ENCODE measurements at regions not wholly inside any gene's neighbourhood (a gene's known extent, or its start where the extent isn't known, plus 50 kb on each side); places are given as distances from the start of the nearest gene placed in this dataset.
"Not testable (repeated sequence)": the region's sequence is repeated elsewhere in the genome, so short reads cannot be mapped to it uniquely, and the experiment has no call there.

GRCh38 chr2:34174506-34174905 is 575.4 kb upstream of the FAM98A start:
- CTCF ChIA-PET, result no interaction called here
- Mint-ChIP-seq H3K27ac (no peak overlapping the region), H3K9me3 (peaks cover 7% of the 10 kb centered on the region), H3K27me3 (no peaks in the 10 kb centered on the region), H3K4me1 (no peaks in the 10 kb centered on the region), H3K36me3 (ENCODE audit: low read depth) (no peaks in the 10 kb centered on the region), H3K4me3 (no peak overlapping the region)
- DNase-seq, result no peak
- POLR2A ChIA-PET, result no interaction called here

DNA sequence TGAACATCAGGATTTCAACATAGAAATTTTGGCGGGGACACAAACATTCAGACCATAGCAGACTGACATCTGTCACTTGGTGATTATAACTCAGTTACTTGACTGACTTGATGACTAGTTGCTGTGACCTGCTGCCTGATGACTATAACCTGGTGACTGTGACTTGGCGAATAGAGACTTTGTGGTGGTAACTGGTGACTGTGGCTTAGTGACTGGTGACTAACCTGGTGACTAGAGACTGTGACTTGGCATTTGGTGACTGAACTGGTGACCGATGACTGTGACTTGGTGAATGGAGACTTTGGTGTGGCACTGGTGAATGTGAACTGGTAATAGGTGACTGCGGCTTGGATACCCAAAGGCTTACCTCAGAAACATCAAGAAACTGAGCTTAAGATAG is 563.1 kb upstream of the FAM98A start:
- no peak for DNase-seq
- H3K36me3 Mint-ChIP-seq (ENCODE audit: low read depth), result no peaks in the 10 kb centered on the region
- POLR2A ChIA-PET, result no interaction called here
- H3K9me3 Mint-ChIP-seq, result no peaks in the 10 kb centered on the region
- CTCF ChIA-PET, result no interaction called here
- no peak overlapping the region for H3K27ac Mint-ChIP-seq
- no peak overlapping the region for H3K4me3 Mint-ChIP-seq
- no peaks in the 10 kb centered on the region for H3K4me1 Mint-ChIP-seq
- no peaks in the 10 kb centered on the region for H3K27me3 Mint-ChIP-seq

GRCh38 chr2:34161549-34161948 is 562.5 kb upstream of the FAM98A start:
- H3K9me3 Mint-ChIP-seq, result no peaks in the 10 kb centered on the region
- POLR2A ChIA-PET, result no interaction called here
- no peak for DNase-seq
- H3K4me1 Mint-ChIP-seq, result no peaks in the 10 kb centered on the region
- H3K4me3 Mint-ChIP-seq, result no peak overlapping the region
- no peak overlapping the region for H3K27ac Mint-ChIP-seq
- CTCF ChIA-PET, result no interaction called here
- H3K36me3 Mint-ChIP-seq (ENCODE audit: low read depth), result no peaks in the 10 kb centered on the region
- H3K27me3 Mint-ChIP-seq, result no peaks in the 10 kb centered on the region

- Mint-ChIP-seq H3K4me1 (no peaks in the 10 kb centered on the region), H3K9me3 (no peaks in the 10 kb centered on the region), H3K36me3 (ENCODE audit: low read depth) (no peaks in the 10 kb centered on the region), H3K27ac (no peak overlapping the region), H3K27me3 (no peaks in the 10 kb centered on the region), H3K4me3 (no peak overlapping the region)
- ChIA-PET CTCF (no interaction called here), POLR2A (no interaction called here)
- no peak for DNase-seq
These were observed 560.8 kb upstream of the FAM98A start for GRCh38 chr2:34159901-34160300.

GRCh38 chr2:34153484-34153883 is 554.4 kb upstream of the FAM98A start:
- POLR2A ChIA-PET, result no interaction called here
- no peak for DNase-seq
- H3K9me3 Mint-ChIP-seq, result peaks cover 8% of the 10 kb centered on the region
- CTCF ChIA-PET, result no interaction called here
- H3K4me3 Mint-ChIP-seq, result no peak overlapping the region
- H3K27ac Mint-ChIP-seq, result no peak overlapping the region
- no peaks in the 10 kb centered on the region for H3K36me3 Mint-ChIP-seq (ENCODE audit: low read depth)
- H3K4me1 Mint-ChIP-seq, result no peaks in the 10 kb centered on the region
- no peaks in the 10 kb centered on the region for H3K27me3 Mint-ChIP-seq

DNA sequence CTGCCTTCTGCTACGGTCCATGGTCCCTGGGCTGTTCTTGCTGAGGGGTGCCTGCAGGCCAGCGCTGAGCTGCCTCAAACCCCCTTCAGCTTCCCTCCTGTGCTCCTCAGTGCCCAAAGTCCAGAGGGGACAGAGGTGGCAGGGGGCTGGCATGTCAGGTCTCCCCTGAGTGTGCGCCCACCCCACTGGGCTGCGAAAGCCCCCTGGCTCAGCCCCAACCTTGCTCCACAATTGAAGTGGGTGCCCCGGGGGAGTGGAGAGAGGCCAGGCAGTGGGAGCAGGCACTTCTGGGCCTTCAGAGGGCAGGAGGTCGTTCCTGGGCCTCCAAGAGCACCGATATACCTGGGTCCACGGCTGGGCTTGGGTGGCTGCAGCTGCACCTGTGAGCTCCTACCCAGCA is 548.7 kb upstream of the FAM98A start:
- H3K27ac Mint-ChIP-seq, result no peak overlapping the region
- peaks cover 8% of the 10 kb centered on the region for H3K9me3 Mint-ChIP-seq
- H3K4me3 Mint-ChIP-seq, result no peak overlapping the region
- DNase-seq, result no peak
- H3K36me3 Mint-ChIP-seq (ENCODE audit: low read depth), result no peaks in the 10 kb centered on the region
- POLR2A ChIA-PET, result no interaction called here
- H3K4me1 Mint-ChIP-seq, result no peaks in the 10 kb centered on the region
- no peaks in the 10 kb centered on the region for H3K27me3 Mint-ChIP-seq
- CTCF ChIA-PET, result no interaction called here

DNA sequence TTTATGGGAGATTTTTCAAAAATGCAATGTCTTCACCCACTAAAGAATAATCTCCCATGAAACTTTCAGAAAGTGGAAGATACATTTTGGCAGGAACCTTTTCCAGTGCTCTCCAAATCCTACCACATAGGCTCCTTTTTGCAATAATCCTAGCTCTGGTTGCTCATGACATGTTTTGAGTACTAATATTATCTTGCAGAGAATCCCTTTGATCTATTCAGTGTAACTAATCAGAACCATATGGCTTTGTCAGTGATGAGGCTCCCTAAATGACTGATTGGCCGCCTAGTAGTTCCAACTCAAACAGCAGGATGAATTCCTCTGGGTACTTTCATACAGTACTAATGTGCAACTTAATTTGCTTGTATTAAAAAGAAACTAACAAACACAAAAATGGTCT is 544.0 kb upstream of the FAM98A start:
- no peak for DNase-seq
- H3K4me3 Mint-ChIP-seq, result no peak overlapping the region
- no peak overlapping the region for H3K27ac Mint-ChIP-seq
- no peaks in the 10 kb centered on the region for H3K36me3 Mint-ChIP-seq (ENCODE audit: low read depth)
- POLR2A ChIA-PET, result no interaction called here
- H3K4me1 Mint-ChIP-seq, result no peaks in the 10 kb centered on the region
- CTCF ChIA-PET, result no interaction called here
- no peaks in the 10 kb centered on the region for H3K27me3 Mint-ChIP-seq
- H3K9me3 Mint-ChIP-seq, result no peaks in the 10 kb centered on the region

GRCh38 chr2:34142531-34143008 is 543.5 kb upstream of the FAM98A start:
- POLR2A ChIA-PET, CTCF ChIA-PET: not testable (repeated sequence)

DNA sequence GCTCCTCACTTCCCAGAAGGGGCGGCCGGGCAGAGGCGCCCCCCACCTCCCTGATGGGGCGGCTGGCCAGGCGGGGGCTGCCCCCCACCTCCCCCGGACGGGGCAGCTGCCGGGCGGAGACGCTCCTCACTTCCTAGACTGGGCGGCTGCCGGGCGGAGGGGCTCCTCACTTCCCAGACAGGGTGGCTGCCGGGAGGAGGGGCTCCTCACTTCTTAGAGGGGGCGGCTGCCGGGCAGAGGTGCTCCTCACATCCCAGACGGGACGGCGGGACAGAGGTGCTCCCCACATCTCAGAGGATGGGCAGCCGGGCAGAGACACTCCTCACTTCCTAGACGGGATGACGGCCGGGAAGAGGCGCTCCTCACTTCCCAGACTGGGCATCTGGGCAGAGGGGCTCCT is 534.0 kb upstream of the FAM98A start:
- H3K4me3 Mint-ChIP-seq; H3K27ac Mint-ChIP-seq; DNase-seq; H3K9me3 Mint-ChIP-seq; POLR2A ChIA-PET; H3K4me1 Mint-ChIP-seq; CTCF ChIA-PET; H3K27me3 Mint-ChIP-seq; H3K36me3 Mint-ChIP-seq (ENCODE audit: low read depth): not testable (repeated sequence)

More at GRCh38 chr2:34142531-34143008, 543.5 kb upstream of the FAM98A start:
- H3K4me1 Mint-ChIP-seq; DNase-seq; H3K27me3 Mint-ChIP-seq; H3K9me3 Mint-ChIP-seq; H3K27ac Mint-ChIP-seq; H3K36me3 Mint-ChIP-seq (ENCODE audit: low read depth); H3K4me3 Mint-ChIP-seq: not testable (repeated sequence)

DNA sequence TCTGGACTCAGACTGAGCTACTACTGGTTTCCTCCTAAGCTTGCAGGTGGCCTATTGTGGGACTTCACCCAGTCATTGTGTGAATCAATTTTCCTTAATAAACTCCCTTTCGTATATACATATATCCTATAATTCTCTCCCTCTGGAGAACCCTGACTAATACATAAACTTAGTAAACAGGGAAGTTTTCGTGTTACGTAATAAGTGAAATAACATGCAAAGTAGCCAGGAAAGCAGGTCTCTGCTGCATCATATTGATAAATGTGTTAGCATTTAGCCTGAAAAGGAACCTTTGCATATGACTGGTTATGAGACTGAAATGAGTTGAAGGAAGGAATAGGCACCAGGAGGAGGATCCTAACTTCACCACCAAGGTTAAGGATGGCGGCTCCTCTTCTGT is 527.2 kb upstream of the FAM98A start:
- Mint-ChIP-seq H3K27me3 (no peaks in the 10 kb centered on the region), H3K36me3 (ENCODE audit: low read depth) (no peaks in the 10 kb centered on the region), H3K27ac (no peak overlapping the region), H3K9me3 (no peaks in the 10 kb centered on the region), H3K4me1 (no peaks in the 10 kb centered on the region), H3K4me3 (no peak overlapping the region)
- CTCF ChIA-PET, result no interaction called here
- no peak for DNase-seq
- POLR2A ChIA-PET, result no interaction called here

- DNase-seq, result no peak
- H3K4me1 Mint-ChIP-seq, result no peaks in the 10 kb centered on the region
- no peaks in the 10 kb centered on the region for H3K36me3 Mint-ChIP-seq (ENCODE audit: low read depth)
- no peaks in the 10 kb centered on the region for H3K27me3 Mint-ChIP-seq
- CTCF ChIA-PET, result interaction anchor here (0.6 kb wide), 1 partner anchor 616 kb away, joined by 3 read pairs; no protein-coding TSS in a partner anchor
- no peaks in the 10 kb centered on the region for H3K9me3 Mint-ChIP-seq
- no peak overlapping the region for H3K4me3 Mint-ChIP-seq
- POLR2A ChIA-PET, result no interaction called here
- H3K27ac Mint-ChIP-seq, result no peak overlapping the region
These were observed 525.1 kb upstream of the FAM98A start for GRCh38 chr2:34123996-34124785.

- no peaks in the 10 kb centered on the region for H3K36me3 Mint-ChIP-seq (ENCODE audit: low read depth)
- ChIA-PET POLR2A (no interaction called here), CTCF (no interaction called here)
- no peak overlapping the region for H3K27ac Mint-ChIP-seq
- no peaks in the 10 kb centered on the region for H3K4me1 Mint-ChIP-seq
- no peak overlapping the region for H3K4me3 Mint-ChIP-seq
- no peak for DNase-seq
- H3K27me3 Mint-ChIP-seq, result no peaks in the 10 kb centered on the region
- H3K9me3 Mint-ChIP-seq, result no peaks in the 10 kb centered on the region
These were observed 522.0 kb upstream of the FAM98A start for GRCh38 chr2:34121076-34121475.

DNA sequence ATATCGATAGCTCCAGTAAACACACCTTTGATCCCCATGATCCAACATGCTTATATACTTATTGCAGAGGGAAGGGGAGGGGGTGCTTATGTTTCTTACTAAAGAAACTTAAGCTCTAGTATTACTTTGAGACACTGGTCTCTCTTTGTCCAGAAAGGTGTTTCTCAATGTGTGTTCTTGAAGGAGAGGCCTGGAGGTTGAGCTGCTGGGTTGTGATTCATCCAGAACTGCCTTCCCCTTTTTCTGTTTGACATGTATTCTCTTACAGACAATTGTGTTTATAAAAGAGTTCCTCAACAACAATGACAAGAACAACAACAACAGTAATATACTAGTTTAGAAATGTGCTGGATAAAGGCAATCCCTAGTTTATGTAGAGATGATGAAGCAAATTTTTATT is 516.0 kb upstream of the FAM98A start:
- CTCF ChIA-PET, result no interaction called here
- H3K4me1 Mint-ChIP-seq, result no peaks in the 10 kb centered on the region

GRCh38 chr2:34112161-34112560 is 513.1 kb upstream of the FAM98A start:
- CTCF ChIA-PET, result no interaction called here
- Mint-ChIP-seq H3K4me3 (no peak overlapping the region), H3K4me1 (no peaks in the 10 kb centered on the region), H3K27ac (no peak overlapping the region), H3K9me3 (no peaks in the 10 kb centered on the region), H3K36me3 (ENCODE audit: low read depth) (no peaks in the 10 kb centered on the region), H3K27me3 (no peaks in the 10 kb centered on the region)
- POLR2A ChIA-PET, result no interaction called here
- no peak for DNase-seq

More for the DNA sequence above, 516.0 kb upstream of the FAM98A start:
- Mint-ChIP-seq H3K27ac (no peak overlapping the region), H3K9me3 (no peaks in the 10 kb centered on the region), H3K36me3 (ENCODE audit: low read depth) (no peaks in the 10 kb centered on the region), H3K4me3 (no peak overlapping the region), H3K27me3 (no peaks in the 10 kb centered on the region)
- DNase-seq, result no peak
- POLR2A ChIA-PET, result no interaction called here

All from activated CD4-positive, alpha-beta T cell treated with anti-CD3 and anti-CD28 coated beads, Interleukin-2, amount 10 ng/mL, durations not matched to agents 7 days and 5 days (primary cell).